Mesenchymal stem cell (in vitro differentiated cells and primary cell): ENCODE measurements at regions not wholly inside any gene's neighbourhood (a gene's known extent, or its start where the extent isn't known, plus 50 kb on each side); places are given as distances from the start of the nearest gene placed in this dataset.

Experiments
- DNase-seq: peaks from one replicate; pipeline ENCODE4 v3.0.0-alpha.2; 2013
- H2AFZ ChIP-seq: one replicate; pipeline ENCODE4 v1.6.1; 2013; ENCODE audit warnings: low read depth, mild to moderate bottlenecking, control low read depth, inconsistent platforms, low read length, moderate library complexity
- H2AK5ac ChIP-seq: 2 replicates; pipeline ENCODE4 v1.6.1; 2013; ENCODE audit warnings: low read length, moderate library complexity, mild to moderate bottlenecking, inconsistent platforms; ENCODE audit not compliant: severe bottlenecking
- H2BK120ac ChIP-seq: one replicate; pipeline ENCODE4 v1.6.1; 2013; ENCODE audit warnings: low read depth, mild to moderate bottlenecking, inconsistent platforms, low read length, moderate library complexity
- H2BK12ac ChIP-seq, 2 experiments: one replicate each; pipeline ENCODE4 v1.6.1; 2013; ENCODE audit warnings: inconsistent platforms in 2 of 2, low read length in 2 of 2, mild to moderate bottlenecking in 2 of 2, moderate library complexity in 2 of 2, control low read depth in 1 of 2
- H2BK15ac ChIP-seq: one replicate; pipeline ENCODE4 v1.6.1; 2013; ENCODE audit warnings: mild to moderate bottlenecking, low read depth, inconsistent platforms; ENCODE audit not compliant: poor library complexity, severe bottlenecking
- H2BK5ac ChIP-seq: 2 replicates; pipeline ENCODE4 v1.6.1; 2013; ENCODE audit warnings: low read depth, mild to moderate bottlenecking, low read length, control low read depth, inconsistent platforms; ENCODE audit not compliant: poor library complexity, severe bottlenecking
- H3K14ac ChIP-seq, 2 experiments: one replicate each; pipeline ENCODE4 v1.6.1; 2013; ENCODE audit warnings: inconsistent platforms in 2 of 2, low read length in 2 of 2, control low read depth in 1 of 2, mild to moderate bottlenecking in 1 of 2, moderate library complexity in 1 of 2
- H3K18ac ChIP-seq, 2 experiments: one replicate each; pipeline ENCODE4 v1.6.1; 2013; ENCODE audit warnings: inconsistent platforms in 2 of 2, low read length in 2 of 2, control low read depth in 1 of 2, low read depth in 1 of 2, mild to moderate bottlenecking in 1 of 2
- H3K23ac ChIP-seq, 2 experiments: one replicate each; pipeline ENCODE4 v1.6.1; 2013; ENCODE audit warnings: inconsistent platforms in 2 of 2, low read length in 2 of 2, mild to moderate bottlenecking in 2 of 2, moderate library complexity in 2 of 2, control low read depth in 1 of 2
- H3K27ac ChIP-seq: 2 replicates; pipeline ENCODE4 v1.5.1; 2013; ENCODE audit warnings: mild to moderate bottlenecking, moderate library complexity, low read length, control low read depth, inconsistent platforms; ENCODE audit not compliant: poor library complexity, severe bottlenecking
- H3K27me3 ChIP-seq, 2 experiments: 2 replicates each; pipeline versions ENCODE4 v1.6.1 to v1.7.0; 2013; ENCODE audit warnings: low read length in 2 of 2, mild to moderate bottlenecking in 2 of 2, moderate library complexity in 2 of 2, control low read depth in 1 of 2, inconsistent platforms in 1 of 2; ENCODE audit not compliant: control insufficient read depth in 1 of 2, insufficient read depth in 1 of 2
- H3K36me3 ChIP-seq, 2 experiments: 2 replicates each; pipeline versions ENCODE4 v1.6.1 to v1.7.0; 2013; ENCODE audit warnings: low read length in 2 of 2, control low read depth in 1 of 2, inconsistent platforms in 1 of 2, low read depth in 1 of 2, mild to moderate bottlenecking in 1 of 2; ENCODE audit not compliant: insufficient read depth in 2 of 2, control insufficient read depth in 1 of 2
- H3K4ac ChIP-seq, 2 experiments: one replicate each; pipeline ENCODE4 v1.6.1; 2013; ENCODE audit warnings: inconsistent platforms in 2 of 2, low read length in 2 of 2, mild to moderate bottlenecking in 2 of 2, moderate library complexity in 2 of 2, control low read depth in 1 of 2, low read depth in 1 of 2
- H3K4me1 ChIP-seq: 2 replicates; pipeline ENCODE4 v1.6.1; 2013; ENCODE audit warnings: low read depth, low read length, control low read depth; ENCODE audit not compliant: control insufficient read depth, insufficient read depth
- H3K4me2 ChIP-seq: 2 replicates; pipeline ENCODE4 v1.6.1; 2013; ENCODE audit warnings: low read length, mild to moderate bottlenecking, inconsistent platforms; ENCODE audit not compliant: poor library complexity, severe bottlenecking
- H3K4me3 ChIP-seq, 2 experiments: 2 replicates each; pipeline versions ENCODE4 v1.5.1 to v1.7.0; 2013; ENCODE audit warnings: low read length in 2 of 2, mild to moderate bottlenecking in 2 of 2, control low read depth in 1 of 2, low read depth in 1 of 2; ENCODE audit not compliant: insufficient read depth in 1 of 2
- H3K79me1 ChIP-seq: replicated peaks from 2 replicates; pipeline ENCODE4 v1.6.1; 2013; ENCODE audit warnings: mild to moderate bottlenecking, control low read depth, low read length, inconsistent platforms; ENCODE audit not compliant: poor library complexity, severe bottlenecking
- H3K9ac ChIP-seq: 2 replicates; pipeline ENCODE4 v1.7.0; 2013; ENCODE audit warnings: mild to moderate bottlenecking, low read length, moderate library complexity
- H3K9me3 ChIP-seq: 2 replicates; pipeline ENCODE4 v1.7.0; 2013; ENCODE audit warnings: mild to moderate bottlenecking, low read length; ENCODE audit not compliant: control insufficient read depth
- H4K8ac ChIP-seq: one replicate; pipeline ENCODE4 v1.6.1; 2013; ENCODE audit warnings: inconsistent platforms, mild to moderate bottlenecking, low read length, moderate library complexity
- H4K91ac ChIP-seq: one replicate; pipeline ENCODE4 v1.6.1; 2013; ENCODE audit warnings: mild to moderate bottlenecking, low read length, inconsistent platforms
- WGBS: methylation state at CpG from one replicate; pipeline ENCODE4 v1.1.7; 2013; ENCODE audit warnings: mixed read lengths; 5-methylcytosine and 5-hydroxymethylcytosine counted together

DNA sequence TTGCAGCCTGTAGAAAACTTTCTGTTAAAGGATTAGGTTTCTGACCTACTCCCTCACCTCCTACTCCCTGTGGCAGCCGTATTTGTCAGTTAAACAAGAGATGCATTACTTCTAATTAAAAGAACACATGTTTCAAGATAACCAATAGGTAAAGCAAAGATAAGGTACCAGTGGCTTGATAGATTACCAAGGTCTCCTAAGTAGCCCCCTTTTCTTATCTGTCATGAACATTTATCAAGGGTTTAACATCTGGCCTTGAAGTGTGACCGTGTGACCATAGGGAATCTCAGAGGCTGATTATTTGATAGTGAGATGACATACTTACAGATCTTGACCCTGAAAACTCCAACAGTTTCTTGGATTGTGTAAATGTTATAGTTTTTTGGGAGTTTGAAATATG is 764.0 kb upstream of the EDIL3 start:
- H3K4me3 ChIP-seq: no peak overlapping the region
- no peak overlapping the region for H2AK5ac ChIP-seq
- H3K4ac ChIP-seq: no peak overlapping the region
- 75% methylated on average over 1 of the region's 2 CpGs for WGBS
- H2BK15ac ChIP-seq: no peak overlapping the region
- H2BK12ac ChIP-seq: no peak overlapping the region
- no peak overlapping the region for H3K9ac ChIP-seq
- H3K4me2 ChIP-seq: no peak overlapping the region
- no peaks in the 10 kb centered on the region for H3K4me1 ChIP-seq
- DNase-seq: no peak
- H2AFZ ChIP-seq: no peak overlapping the region
- H3K36me3 ChIP-seq: no peaks in the 10 kb centered on the region
- no peak overlapping the region for H4K91ac ChIP-seq
- no peak overlapping the region for H2BK5ac ChIP-seq
- no peak overlapping the region for H3K23ac ChIP-seq
- H3K14ac ChIP-seq: no peak overlapping the region
- no peaks in the 10 kb centered on the region for H3K9me3 ChIP-seq
- no peaks in the 10 kb centered on the region for H3K79me1 ChIP-seq
- no peak overlapping the region for H2BK120ac ChIP-seq
- H3K18ac ChIP-seq: no peak overlapping the region
- H4K8ac ChIP-seq: no peak overlapping the region
- H3K27ac ChIP-seq: no peak overlapping the region
- no peaks in the 10 kb centered on the region for H3K27me3 ChIP-seq

DNA sequence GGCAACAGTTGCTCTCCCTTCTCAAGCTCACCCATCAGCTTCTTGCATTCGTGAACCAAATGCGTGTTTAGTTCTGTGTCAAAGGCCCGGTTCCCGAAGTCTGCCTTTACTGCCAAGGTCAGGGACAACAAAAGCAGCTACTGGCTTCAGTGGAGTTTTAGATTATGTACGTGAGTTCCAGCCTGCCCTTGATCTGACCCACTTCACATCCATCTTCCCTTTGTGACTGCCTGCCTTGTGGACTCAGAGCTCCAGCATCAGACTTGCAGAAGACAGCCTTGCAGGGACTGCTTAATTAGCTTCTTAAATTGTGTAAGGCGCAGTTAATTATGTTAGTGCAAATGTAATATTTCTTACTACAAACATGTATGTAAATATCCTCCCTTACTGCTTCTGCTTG is 774.7 kb upstream of the EDIL3 start:
- no peaks in the 10 kb centered on the region for H3K36me3 ChIP-seq
- H3K23ac ChIP-seq: no peak overlapping the region
- H3K14ac ChIP-seq: no peak overlapping the region
- no peaks in the 10 kb centered on the region for H3K4me1 ChIP-seq
- no peak overlapping the region for H2AK5ac ChIP-seq
- 88% methylated on average over 5 of the region's 6 CpGs for WGBS
- no peaks in the 10 kb centered on the region for H3K79me1 ChIP-seq
- no peak overlapping the region for H3K9ac ChIP-seq
- peaks cover 3% of the 10 kb centered on the region for H3K9me3 ChIP-seq
- no peak overlapping the region for H3K18ac ChIP-seq
- no peak overlapping the region for H2BK120ac ChIP-seq
- H2BK15ac ChIP-seq: no peak overlapping the region
- H2BK5ac ChIP-seq: no peak overlapping the region
- H4K91ac ChIP-seq: no peak overlapping the region
- H2AFZ ChIP-seq: no peak overlapping the region
- no peak overlapping the region for H3K4ac ChIP-seq
- H4K8ac ChIP-seq: no peak overlapping the region
- no peak overlapping the region for H2BK12ac ChIP-seq
- H3K4me2 ChIP-seq: no peak overlapping the region
- no peaks in the 10 kb centered on the region for H3K27me3 ChIP-seq
- DNase-seq: no peak
- no peak overlapping the region for H3K4me3 ChIP-seq
- no peak overlapping the region for H3K27ac ChIP-seq

DNA sequence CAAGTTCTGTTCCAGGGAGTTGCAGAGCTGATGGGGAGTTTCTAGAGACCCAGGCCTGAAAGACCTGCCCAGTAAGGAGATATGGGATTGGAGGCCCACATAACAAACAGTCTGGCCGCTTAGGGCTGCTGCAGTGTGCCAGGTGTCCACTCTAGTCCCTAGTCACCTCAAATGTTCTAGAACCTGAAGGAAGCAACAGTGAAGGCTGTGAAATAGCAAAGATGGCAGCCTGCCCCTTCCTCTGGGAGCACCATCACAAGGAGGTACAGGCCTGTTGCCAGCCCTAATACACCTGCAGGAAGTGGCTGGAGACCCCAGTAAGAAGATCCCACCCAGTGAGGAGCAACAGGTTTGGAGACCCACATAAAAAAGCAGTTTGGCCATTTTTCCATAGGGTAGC is 783.8 kb upstream of the EDIL3 start:
- H3K4me2 ChIP-seq: no peak overlapping the region
- H3K27ac ChIP-seq: no peak overlapping the region
- H2BK5ac ChIP-seq: no peak overlapping the region
- no peak overlapping the region for H3K18ac ChIP-seq
- no peak overlapping the region for H3K23ac ChIP-seq
- no peak for DNase-seq
- no peak overlapping the region for H2AFZ ChIP-seq
- H3K79me1 ChIP-seq: no peaks in the 10 kb centered on the region
- H3K27me3 ChIP-seq: no peaks in the 10 kb centered on the region
- no peak overlapping the region for H3K9ac ChIP-seq
- no peaks in the 10 kb centered on the region for H3K36me3 ChIP-seq
- H2BK120ac ChIP-seq: no peak overlapping the region
- no peak overlapping the region for H3K4me3 ChIP-seq
- no peak overlapping the region for H2BK15ac ChIP-seq
- no peaks in the 10 kb centered on the region for H3K4me1 ChIP-seq
- peaks cover 3% of the 10 kb centered on the region for H3K9me3 ChIP-seq
- H3K14ac ChIP-seq: no peak overlapping the region
- no peak overlapping the region for H4K91ac ChIP-seq
- H3K4ac ChIP-seq: no peak overlapping the region
- 86% methylated on average over 1 of the region's 1 CpG for WGBS
- no peak overlapping the region for H2BK12ac ChIP-seq
- no peak overlapping the region for H4K8ac ChIP-seq
- H2AK5ac ChIP-seq: no peak overlapping the region

DNA sequence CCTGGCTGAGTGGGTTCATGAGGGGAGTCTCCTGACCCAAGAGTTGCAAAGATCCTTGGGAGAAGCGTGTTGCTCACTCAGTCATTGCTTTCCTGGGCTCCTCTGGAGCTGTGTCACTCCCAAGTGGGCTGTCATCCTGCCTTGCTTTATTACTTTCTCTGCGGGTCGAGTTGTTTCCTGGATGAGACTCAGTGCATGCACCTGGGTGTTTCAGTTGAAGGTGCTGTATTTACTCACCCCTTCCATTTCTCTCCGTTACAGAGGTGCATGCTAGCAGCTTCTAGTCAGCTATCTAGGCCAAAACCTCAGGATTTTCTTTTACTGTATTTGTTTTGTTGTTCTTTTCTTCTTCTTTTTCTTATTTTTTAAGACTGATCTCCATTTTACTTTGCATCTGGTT is 785.5 kb upstream of the EDIL3 start:
- no peak overlapping the region for H2BK120ac ChIP-seq
- no peaks in the 10 kb centered on the region for H3K36me3 ChIP-seq
- H3K9ac ChIP-seq: no peak overlapping the region
- no peak for DNase-seq
- H3K4ac ChIP-seq: no peak overlapping the region
- H3K27ac ChIP-seq: no peak overlapping the region
- no peak overlapping the region for H2BK12ac ChIP-seq
- H3K9me3 ChIP-seq: no peaks in the 10 kb centered on the region
- no peak overlapping the region for H3K23ac ChIP-seq
- H3K4me1 ChIP-seq: no peaks in the 10 kb centered on the region
- H4K91ac ChIP-seq: no peak overlapping the region
- H3K14ac ChIP-seq: no peak overlapping the region
- H2BK15ac ChIP-seq: no peak overlapping the region
- 73% methylated on average over 3 of the region's 4 CpGs for WGBS
- no peak overlapping the region for H2AK5ac ChIP-seq
- H3K18ac ChIP-seq: no peak overlapping the region
- H3K79me1 ChIP-seq: no peaks in the 10 kb centered on the region
- H3K4me3 ChIP-seq: no peak overlapping the region
- H3K4me2 ChIP-seq: no peak overlapping the region
- no peak overlapping the region for H4K8ac ChIP-seq
- H2AFZ ChIP-seq: no peak overlapping the region
- H3K27me3 ChIP-seq: no peaks in the 10 kb centered on the region
- H2BK5ac ChIP-seq: no peak overlapping the region
